ENCODE measurements at regions not wholly inside any gene's neighbourhood (a gene's known extent, or its start where the extent isn't known, plus 50 kb on each side); places are given as distances from the start of the nearest gene placed in this dataset.

- ChIA-PET CTCF (no interaction called here), POLR2A (no interaction called here)
- Histone ChIP-seq H3K36me3 (ENCODE audit: insufficient read depth, low read length) (no peaks in the 10 kb centered on the region), H3K4me3 (ENCODE audit: low read length) (no peak overlapping the region), H3K27me3 (ENCODE audit: control insufficient read depth in 1 of 2, insufficient read depth in 2 of 2, low read length in 2 of 2) (no peaks in the 10 kb centered on the region), H3K27ac (ENCODE audit: low read depth in 1 of 2, low read length in 2 of 2) (no peak overlapping the region), H3K9me3 (ENCODE audit: control insufficient read depth in 1 of 2, insufficient read depth in 1 of 2, low read length in 2 of 2) (no peaks in the 10 kb centered on the region), H3K4me1 (ENCODE audit: insufficient read depth, low read length) (no peaks in the 10 kb centered on the region)
- no peaks in the 10 kb centered on the region for H3K27me3 Mint-ChIP-seq
- no peaks in the 10 kb centered on the region for H3K4me1 Mint-ChIP-seq (ENCODE audit: low read depth)
- TF ChIP-seq CTCF (IDR thresholded peaks at IDR 0.05), result no peak
- no peak overlapping the region for H3K4me3 Mint-ChIP-seq
- DNase-seq (no peak), ATAC-seq (ENCODE audit: poor library complexity) (no peak)
- intact Hi-C loops (cut with DNase I, micrococcal nuclease), result no loop called here
- peaks cover 5% of the 10 kb centered on the region for H3K9me3 Mint-ChIP-seq
- H3K36me3 Mint-ChIP-seq (ENCODE audit: low read depth), result no peaks in the 10 kb centered on the region
- H3K27ac Mint-ChIP-seq, result no peak overlapping the region
Measured at GRCh38 chr5:158349987-158350386, 491.0 kb upstream of the CLINT1 start.

GRCh38 chr5:158344376-158344775 is 485.4 kb upstream of the CLINT1 start:
- Histone ChIP-seq H3K4me1 (ENCODE audit: insufficient read depth, low read length) (no peaks in the 10 kb centered on the region), H3K9me3 (ENCODE audit: control insufficient read depth in 1 of 2, insufficient read depth in 1 of 2, low read length in 2 of 2) (no peaks in the 10 kb centered on the region), H3K4me3 (ENCODE audit: low read length) (no peak overlapping the region), H3K27ac (ENCODE audit: low read depth in 1 of 2, low read length in 2 of 2) (no peak overlapping the region), H3K27me3 (ENCODE audit: control insufficient read depth in 1 of 2, insufficient read depth in 2 of 2, low read length in 2 of 2) (no peaks in the 10 kb centered on the region), H3K36me3 (ENCODE audit: insufficient read depth, low read length) (no peaks in the 10 kb centered on the region)
- no peak for ATAC-seq (ENCODE audit: poor library complexity)
- DNase-seq, result no peak
- Mint-ChIP-seq H3K9me3 (peaks cover 2% of the 10 kb centered on the region), H3K27me3 (no peaks in the 10 kb centered on the region), H3K4me3 (no peak overlapping the region), H3K36me3 (ENCODE audit: low read depth) (no peaks in the 10 kb centered on the region), H3K4me1 (ENCODE audit: low read depth) (no peaks in the 10 kb centered on the region), H3K27ac (no peak overlapping the region)
- no peak for TF ChIP-seq CTCF (IDR thresholded peaks at IDR 0.05)
- ChIA-PET CTCF (no interaction called here), POLR2A (no interaction called here)
- intact Hi-C loops (cut with DNase I, micrococcal nuclease), result no loop called here

- no peak for DNase-seq
- ChIA-PET CTCF (no interaction called here), POLR2A (no interaction called here)
- H3K4me1 Mint-ChIP-seq (ENCODE audit: low read depth), result no peaks in the 10 kb centered on the region
- no peaks in the 10 kb centered on the region for H3K4me1 ChIP-seq (ENCODE audit: insufficient read depth, low read length)
- no peak overlapping the region for H3K4me3 Mint-ChIP-seq
- no peaks in the 10 kb centered on the region for H3K36me3 Mint-ChIP-seq (ENCODE audit: low read depth)
- H3K27ac ChIP-seq (ENCODE audit: low read depth in 1 of 2, low read length in 2 of 2), result no peak overlapping the region
- no peak for TF ChIP-seq CTCF (IDR thresholded peaks at IDR 0.05)
- H3K9me3 Mint-ChIP-seq, result peaks cover 5% of the 10 kb centered on the region
- ATAC-seq (ENCODE audit: poor library complexity), result no peak
- no peaks in the 10 kb centered on the region for H3K36me3 ChIP-seq (ENCODE audit: insufficient read depth, low read length)
- H3K27me3 Mint-ChIP-seq, result no peaks in the 10 kb centered on the region
- H3K27ac Mint-ChIP-seq, result no peak overlapping the region
- intact Hi-C loops (cut with DNase I, micrococcal nuclease), result no loop called here
- H3K27me3 ChIP-seq (ENCODE audit: control insufficient read depth in 1 of 2, insufficient read depth in 2 of 2, low read length in 2 of 2), result no peaks in the 10 kb centered on the region
- peaks cover 0 to 6% of the 10 kb centered on the region in 2 experiments for H3K9me3 ChIP-seq (ENCODE audit: control insufficient read depth in 1 of 2, insufficient read depth in 1 of 2, low read length in 2 of 2)
- no peak overlapping the region for H3K4me3 ChIP-seq (ENCODE audit: low read length)
Measured at GRCh38 chr5:158340608-158341007, 481.7 kb upstream of the CLINT1 start.

Data from CD4-positive, alpha-beta T cell (primary cell).